ENCODE measurements at regions not wholly inside any gene's neighbourhood (a gene's known extent, or its start where the extent isn't known, plus 50 kb on each side); places are given as distances from the start of the nearest gene placed in this dataset.

- no peak overlapping the region for H3K4me3 ChIP-seq (ENCODE audit: low read depth, low read length)
- TF ChIP-seq, protein P1, sequence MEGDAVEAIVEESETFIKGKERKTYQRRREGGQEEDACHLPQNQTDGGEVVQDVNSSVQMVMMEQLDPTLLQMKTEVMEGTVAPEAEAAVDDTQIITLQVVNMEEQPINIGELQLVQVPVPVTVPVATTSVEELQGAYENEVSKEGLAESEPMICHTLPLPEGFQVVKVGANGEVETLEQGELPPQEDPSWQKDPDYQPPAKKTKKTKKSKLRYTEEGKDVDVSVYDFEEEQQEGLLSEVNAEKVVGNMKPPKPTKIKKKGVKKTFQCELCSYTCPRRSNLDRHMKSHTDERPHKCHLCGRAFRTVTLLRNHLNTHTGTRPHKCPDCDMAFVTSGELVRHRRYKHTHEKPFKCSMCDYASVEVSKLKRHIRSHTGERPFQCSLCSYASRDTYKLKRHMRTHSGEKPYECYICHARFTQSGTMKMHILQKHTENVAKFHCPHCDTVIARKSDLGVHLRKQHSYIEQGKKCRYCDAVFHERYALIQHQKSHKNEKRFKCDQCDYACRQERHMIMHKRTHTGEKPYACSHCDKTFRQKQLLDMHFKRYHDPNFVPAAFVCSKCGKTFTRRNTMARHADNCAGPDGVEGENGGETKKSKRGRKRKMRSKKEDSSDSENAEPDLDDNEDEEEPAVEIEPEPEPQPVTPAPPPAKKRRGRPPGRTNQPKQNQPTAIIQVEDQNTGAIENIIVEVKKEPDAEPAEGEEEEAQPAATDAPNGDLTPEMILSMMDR (conservative IDR thresholded peaks at IDR 0.05; ENCODE audit: low read depth, low read length), result no peak
- no peak for DNase-seq (ENCODE audit: low read depth)
Observed at GRCh38 chr10:107476408-107476807, 311.9 kb upstream of the SORCS1 start.

- TF ChIP-seq, protein P1 (conservative IDR thresholded peaks at IDR 0.05; ENCODE audit: low read depth, low read length), result no peak
- DNase-seq (ENCODE audit: low read depth), result no peak
- H3K4me3 ChIP-seq (ENCODE audit: low read depth, low read length), result no peak overlapping the region
Observed at GRCh38 chr10:107474650-107475049, 310.1 kb upstream of the SORCS1 start.

DNA sequence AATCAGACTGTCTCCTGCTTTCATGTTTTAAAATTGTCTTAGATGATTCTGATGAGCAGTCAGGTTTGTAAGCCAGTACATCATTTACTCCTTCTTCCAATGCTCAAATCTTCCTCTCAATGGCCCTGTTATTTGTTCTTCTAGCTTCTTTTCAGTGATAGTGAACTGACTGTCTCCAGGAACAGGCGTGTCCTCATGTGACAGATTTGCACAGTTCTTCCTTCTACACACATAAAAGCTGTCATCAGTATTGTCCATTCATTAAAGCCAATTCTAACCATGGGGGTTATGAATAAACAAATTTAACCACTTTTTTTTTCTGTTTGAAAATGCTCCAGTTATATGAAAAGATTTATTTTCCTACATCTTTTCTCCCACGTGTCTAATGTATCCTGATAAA is 308.7 kb upstream of the SORCS1 start:
- no peak for DNase-seq (ENCODE audit: low read depth)
- no peak overlapping the region for H3K4me3 ChIP-seq (ENCODE audit: low read depth, low read length)
- TF ChIP-seq, protein P1 (conservative IDR thresholded peaks at IDR 0.05; ENCODE audit: low read depth, low read length), result no peak

DNA sequence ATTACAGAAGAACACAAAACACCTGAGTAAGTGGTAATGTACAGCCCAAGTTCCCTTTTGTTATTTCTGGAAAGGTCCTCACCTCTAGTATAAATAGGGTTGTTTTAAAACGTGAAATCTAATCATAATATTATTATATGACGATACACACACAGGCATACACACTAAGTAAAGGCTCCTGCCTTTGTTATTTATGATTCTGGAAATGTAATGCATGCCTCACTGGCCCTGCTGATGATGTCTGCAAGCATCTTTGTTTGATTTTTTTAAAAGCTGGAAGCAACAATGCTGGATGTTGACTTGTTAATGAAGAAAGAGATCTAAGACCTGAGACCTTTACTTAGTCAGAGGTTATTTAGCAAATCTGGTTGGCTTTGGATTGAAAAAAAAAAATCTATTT is 307.4 kb upstream of the SORCS1 start:
- H3K4me3 ChIP-seq (ENCODE audit: low read depth, low read length), result no peak overlapping the region
- DNase-seq (ENCODE audit: low read depth), result no peak
- TF ChIP-seq, protein P1 (conservative IDR thresholded peaks at IDR 0.05; ENCODE audit: low read depth, low read length), result no peak

GRCh38 chr10:107453561-107453960 is 289.1 kb upstream of the SORCS1 start:
- TF ChIP-seq, protein P1 (conservative IDR thresholded peaks at IDR 0.05; ENCODE audit: low read depth, low read length), result no peak
- H3K4me3 ChIP-seq (ENCODE audit: low read depth, low read length), result no peak overlapping the region
- DNase-seq (ENCODE audit: low read depth), result no peak

DNA sequence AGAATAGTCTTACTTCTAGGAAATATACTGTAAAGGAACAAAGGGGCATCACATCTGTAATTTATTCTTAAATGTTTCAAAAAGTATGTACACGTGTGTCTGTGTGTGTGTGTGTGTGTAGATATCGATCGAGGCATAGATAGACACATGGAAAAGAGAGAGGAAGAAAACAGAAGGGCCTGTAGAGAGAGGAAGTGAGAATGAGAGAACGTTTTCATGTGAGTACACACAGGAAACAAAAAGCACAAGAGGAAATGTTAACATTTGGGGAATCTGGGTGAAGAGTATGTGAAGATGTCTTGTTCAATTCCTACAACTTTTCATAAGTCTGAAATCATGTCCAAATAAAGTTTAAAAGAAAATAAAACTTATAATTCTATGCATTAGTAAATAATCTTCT is 286.5 kb upstream of the SORCS1 start:
- TF ChIP-seq, protein P1 (conservative IDR thresholded peaks at IDR 0.05; ENCODE audit: low read depth, low read length), result no peak
- no peak overlapping the region for H3K4me3 ChIP-seq (ENCODE audit: low read depth, low read length)
- no peak for DNase-seq (ENCODE audit: low read depth)

- DNase-seq (ENCODE audit: low read depth), result no peak
- TF ChIP-seq, protein P1 (conservative IDR thresholded peaks at IDR 0.05; ENCODE audit: low read depth, low read length), result no peak
Observed at GRCh38 chr10:107450056-107450455, 285.6 kb upstream of the SORCS1 start.

More at GRCh38 chr10:107450056-107450455, 285.6 kb upstream of the SORCS1 start:
- H3K4me3 ChIP-seq (ENCODE audit: low read depth, low read length), result no peak overlapping the region
